ENCODE measurements at regions not wholly inside any gene's neighbourhood (a gene's known extent, or its start where the extent isn't known, plus 50 kb on each side); places are given as distances from the start of the nearest gene placed in this dataset.

- DNase-seq = no peak
Observed at GRCh38 chr2:19132967-19133366, 225.5 kb downstream of the OSR1 start.

GRCh38 chr2:19131871-19132270, 226.6 kb downstream of the OSR1 start:
- no peak for DNase-seq

GRCh38 chr2:19128148-19128547, 230.3 kb downstream of the OSR1 start:
- DNase-seq = no peak

GRCh38 chr2:19127616-19128015, 230.8 kb downstream of the OSR1 start:
- no peak for DNase-seq

- DNase-seq = no peak
Observed at GRCh38 chr2:19125901-19126680, 232.3 kb downstream of the OSR1 start.

- no peak for DNase-seq
Observed at GRCh38 chr2:19124135-19124534, 234.3 kb downstream of the OSR1 start.

GRCh38 chr2:19123556-19123955, 234.9 kb downstream of the OSR1 start:
- DNase-seq = no peak

- no peak for DNase-seq
Observed at GRCh38 chr2:19122220-19122619, 236.2 kb downstream of the OSR1 start.

- DNase-seq = no peak
Observed at GRCh38 chr2:19120941-19121750, 237.3 kb downstream of the OSR1 start.

- DNase-seq = no peak
Observed at GRCh38 chr2:19120181-19120580, 238.2 kb downstream of the OSR1 start.

GRCh38 chr2:19119326-19120001, 239.0 kb downstream of the OSR1 start:
- DNase-seq = no peak

- DNase-seq = no peak
Observed at GRCh38 chr2:19116918-19117317, 241.5 kb downstream of the OSR1 start.

- DNase-seq = no peak
Observed at GRCh38 chr2:19114754-19115231, 243.6 kb downstream of the OSR1 start.

- DNase-seq = no peak
Observed at GRCh38 chr2:19114126-19114525, 244.3 kb downstream of the OSR1 start.

GRCh38 chr2:19111354-19111753, 247.1 kb downstream of the OSR1 start:
- DNase-seq = no peak

GRCh38 chr2:19109518-19109917, 248.9 kb downstream of the OSR1 start:
- no peak for DNase-seq

- no peak for DNase-seq
Observed at GRCh38 chr2:19106376-19106775, 252.0 kb downstream of the OSR1 start.

GRCh38 chr2:19104503-19104902, 253.9 kb downstream of the OSR1 start:
- DNase-seq = no peak

GRCh38 chr2:19102696-19103423, 255.6 kb downstream of the OSR1 start:
- DNase-seq = no peak

- DNase-seq = no peak
Observed at GRCh38 chr2:19101968-19102367, 256.5 kb downstream of the OSR1 start.

GRCh38 chr2:19100570-19100969, 257.9 kb downstream of the OSR1 start:
- DNase-seq = no peak

GRCh38 chr2:19099181-19099580, 259.2 kb downstream of the OSR1 start:
- DNase-seq = no peak
